Fibroblast of skin of right biceps (primary cell): ENCODE measurements at regions not wholly inside any gene's neighbourhood (a gene's known extent, or its start where the extent isn't known, plus 50 kb on each side); places are given as distances from the start of the nearest gene placed in this dataset.

Source experiments
- DNase-seq: peaks from one replicate; pipeline ENCODE4 v3.0.0-alpha.2; 2013

GRCh38 chr9:84187090-84187489 lies 153.5 kb downstream of the SLC28A3 start:
- DNase-seq: peak; percentile 41

DNA sequence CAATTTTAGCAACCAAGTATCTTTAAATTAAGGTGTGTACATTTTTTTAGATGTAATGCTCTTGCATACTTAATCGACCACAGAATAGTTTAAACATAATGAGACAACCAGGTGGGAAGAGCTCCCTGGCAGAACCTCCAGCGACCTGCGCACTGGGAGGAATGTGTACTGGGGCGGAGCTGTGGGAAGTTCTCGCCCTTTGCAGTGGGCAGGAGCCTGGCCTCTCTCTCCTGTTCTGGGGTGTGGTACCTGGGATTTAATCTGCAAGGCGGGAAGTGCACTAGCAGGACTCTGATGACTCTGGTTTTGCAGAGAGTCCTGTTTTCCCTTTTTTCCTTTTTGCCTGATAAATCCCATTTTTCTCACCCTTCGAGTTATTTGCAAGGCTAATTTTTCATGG lies 150.7 kb downstream of the SLC28A3 start:
- no peak for DNase-seq

GRCh38 chr9:84190411-84190810 lies 150.1 kb downstream of the SLC28A3 start:
- no peak for DNase-seq

DNA sequence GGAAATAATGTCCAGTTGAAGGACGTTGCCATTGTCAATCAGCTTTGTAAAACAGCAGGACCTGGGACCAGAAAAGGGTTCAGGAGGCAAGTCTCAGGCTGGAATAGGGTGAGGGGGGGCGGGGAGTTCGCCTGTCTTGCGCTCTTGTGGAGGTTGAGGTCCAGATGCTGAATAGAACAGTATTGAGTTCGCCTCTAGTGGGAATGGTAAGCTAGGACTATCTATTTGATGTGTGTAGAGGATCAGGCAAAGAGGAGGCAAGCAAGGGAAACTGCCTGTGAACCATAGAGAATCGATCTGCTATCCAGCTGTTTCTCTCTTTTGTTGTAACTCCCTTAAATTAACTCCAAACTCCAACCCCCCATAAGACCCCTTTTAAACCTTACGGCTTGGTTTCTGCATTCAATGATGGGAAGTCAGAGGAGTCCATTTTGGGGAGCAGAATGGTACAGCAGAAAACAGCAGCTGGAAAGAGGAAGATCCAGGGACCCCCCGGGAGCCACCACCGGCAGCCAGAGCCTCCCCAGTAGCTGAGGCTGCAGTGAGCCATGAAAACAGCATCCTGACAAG lies 133.7 kb downstream of the SLC28A3 start:
- DNase-seq: no peak

GRCh38 chr9:84207491-84207951 lies 133.0 kb downstream of the SLC28A3 start:
- DNase-seq: no peak

- peak; percentile 40 for DNase-seq
Measured at GRCh38 chr9:84212246-84212645, 128.3 kb downstream of the SLC28A3 start.

DNA sequence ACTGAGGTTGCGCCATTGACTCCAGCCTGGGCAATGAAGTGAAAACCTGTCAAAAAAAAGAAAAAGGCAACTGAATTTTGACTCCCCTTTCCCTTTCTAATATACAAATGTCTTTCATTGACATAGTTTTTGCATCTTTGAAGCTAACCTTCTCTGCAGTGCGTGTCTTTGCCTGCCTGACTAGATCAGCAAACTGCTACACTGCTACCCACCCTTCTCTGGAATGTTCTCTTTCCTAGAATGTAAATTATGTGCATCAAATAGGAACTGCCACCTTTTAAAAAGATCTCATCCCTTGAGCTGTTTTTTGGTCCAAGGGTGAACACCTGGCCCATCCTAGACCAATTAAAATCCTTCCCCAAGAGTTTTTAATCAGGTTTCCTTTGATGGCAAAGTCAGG lies 127.6 kb downstream of the SLC28A3 start:
- no peak for DNase-seq

GRCh38 chr9:84216151-84216550 lies 124.4 kb downstream of the SLC28A3 start:
- DNase-seq: no peak

- no peak for DNase-seq
Measured at GRCh38 chr9:84218322-84218721, 122.2 kb downstream of the SLC28A3 start.

- no peak for DNase-seq
Measured at GRCh38 chr9:84224246-84224645, 116.3 kb downstream of the SLC28A3 start.
